ENCODE measurements at regions not wholly inside any gene's neighbourhood (a gene's known extent, or its start where the extent isn't known, plus 50 kb on each side); places are given as distances from the start of the nearest gene placed in this dataset.

- no peaks in the 10 kb centered on the region for H3K4me1 Mint-ChIP-seq
- no peaks in the 10 kb centered on the region for H3K27me3 Mint-ChIP-seq (ENCODE audit: low read depth)
- H3K4me3 Mint-ChIP-seq = no peak overlapping the region
- H3K27ac Mint-ChIP-seq = no peak overlapping the region
- H3K9me3 Mint-ChIP-seq = peaks cover 7% of the 10 kb centered on the region
- TF ChIP-seq, protein P1, sequence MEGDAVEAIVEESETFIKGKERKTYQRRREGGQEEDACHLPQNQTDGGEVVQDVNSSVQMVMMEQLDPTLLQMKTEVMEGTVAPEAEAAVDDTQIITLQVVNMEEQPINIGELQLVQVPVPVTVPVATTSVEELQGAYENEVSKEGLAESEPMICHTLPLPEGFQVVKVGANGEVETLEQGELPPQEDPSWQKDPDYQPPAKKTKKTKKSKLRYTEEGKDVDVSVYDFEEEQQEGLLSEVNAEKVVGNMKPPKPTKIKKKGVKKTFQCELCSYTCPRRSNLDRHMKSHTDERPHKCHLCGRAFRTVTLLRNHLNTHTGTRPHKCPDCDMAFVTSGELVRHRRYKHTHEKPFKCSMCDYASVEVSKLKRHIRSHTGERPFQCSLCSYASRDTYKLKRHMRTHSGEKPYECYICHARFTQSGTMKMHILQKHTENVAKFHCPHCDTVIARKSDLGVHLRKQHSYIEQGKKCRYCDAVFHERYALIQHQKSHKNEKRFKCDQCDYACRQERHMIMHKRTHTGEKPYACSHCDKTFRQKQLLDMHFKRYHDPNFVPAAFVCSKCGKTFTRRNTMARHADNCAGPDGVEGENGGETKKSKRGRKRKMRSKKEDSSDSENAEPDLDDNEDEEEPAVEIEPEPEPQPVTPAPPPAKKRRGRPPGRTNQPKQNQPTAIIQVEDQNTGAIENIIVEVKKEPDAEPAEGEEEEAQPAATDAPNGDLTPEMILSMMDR (IDR thresholded peaks at IDR 0.05; ENCODE audit: unreplicated experiment in 3 of 3) = no peak
- H3K36me3 Mint-ChIP-seq (ENCODE audit: low read depth) = no peaks in the 10 kb centered on the region
Measured at GRCh38 chr3:6577584-6577983, 283.3 kb upstream of the GRM7 start.

- H3K4me1 Mint-ChIP-seq = no peaks in the 10 kb centered on the region
- H3K27ac Mint-ChIP-seq = no peak overlapping the region
- no peaks in the 10 kb centered on the region for H3K36me3 Mint-ChIP-seq (ENCODE audit: low read depth)
- H3K4me3 Mint-ChIP-seq = no peak overlapping the region
- H3K9me3 Mint-ChIP-seq = peaks cover 7% of the 10 kb centered on the region
- TF ChIP-seq, protein P1 (IDR thresholded peaks at IDR 0.05; ENCODE audit: unreplicated experiment in 3 of 3) = no peak
- no peaks in the 10 kb centered on the region for H3K27me3 Mint-ChIP-seq (ENCODE audit: low read depth)
Measured at GRCh38 chr3:6578526-6578925, 282.4 kb upstream of the GRM7 start.

DNA sequence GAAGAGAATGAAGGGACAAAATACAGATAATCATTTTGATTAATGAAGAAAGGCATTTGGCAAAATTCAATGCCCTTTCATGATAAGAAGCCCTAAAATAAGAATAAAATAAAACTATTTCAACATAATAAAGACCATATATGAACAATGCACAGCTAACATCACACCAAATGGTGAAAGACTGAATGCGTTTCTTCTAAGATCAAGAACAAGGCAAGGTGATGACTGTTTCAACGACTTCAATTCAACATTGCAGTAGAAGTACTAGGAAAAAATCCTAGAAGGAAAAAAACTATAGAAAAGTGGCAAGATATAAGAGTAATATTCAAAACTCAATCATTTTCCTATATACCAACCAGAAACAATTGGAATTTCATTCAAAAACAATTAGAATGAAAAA lies 280.1 kb upstream of the GRM7 start:
- Mint-ChIP-seq H3K27me3 (ENCODE audit: low read depth) (no peaks in the 10 kb centered on the region), H3K27ac (no peak overlapping the region), H3K36me3 (ENCODE audit: low read depth) (no peaks in the 10 kb centered on the region), H3K9me3 (peaks cover 7% of the 10 kb centered on the region), H3K4me3 (no peak overlapping the region), H3K4me1 (no peaks in the 10 kb centered on the region)
- TF ChIP-seq, protein P1 (IDR thresholded peaks at IDR 0.05; ENCODE audit: unreplicated experiment in 3 of 3) = no peak

- no peaks in the 10 kb centered on the region for H3K36me3 Mint-ChIP-seq (ENCODE audit: low read depth)
- no peaks in the 10 kb centered on the region for H3K27me3 Mint-ChIP-seq (ENCODE audit: low read depth)
- TF ChIP-seq, protein P1 (IDR thresholded peaks at IDR 0.05; ENCODE audit: unreplicated experiment in 3 of 3) = no peak
- H3K4me1 Mint-ChIP-seq = no peaks in the 10 kb centered on the region
- no peak overlapping the region for H3K27ac Mint-ChIP-seq
- peaks cover 4% of the 10 kb centered on the region for H3K9me3 Mint-ChIP-seq
- no peak overlapping the region for H3K4me3 Mint-ChIP-seq
Measured at GRCh38 chr3:6585360-6585759, 275.6 kb upstream of the GRM7 start.

- Mint-ChIP-seq H3K4me1 (no peaks in the 10 kb centered on the region), H3K27ac (no peak overlapping the region), H3K27me3 (ENCODE audit: low read depth) (no peaks in the 10 kb centered on the region), H3K9me3 (peaks cover 5% of the 10 kb centered on the region), H3K36me3 (ENCODE audit: low read depth) (no peaks in the 10 kb centered on the region), H3K4me3 (no peak overlapping the region)
- TF ChIP-seq, protein P1 (IDR thresholded peaks at IDR 0.05; ENCODE audit: unreplicated experiment in 3 of 3) = no peak
Measured at GRCh38 chr3:6600237-6600636, 260.7 kb upstream of the GRM7 start.

DNA sequence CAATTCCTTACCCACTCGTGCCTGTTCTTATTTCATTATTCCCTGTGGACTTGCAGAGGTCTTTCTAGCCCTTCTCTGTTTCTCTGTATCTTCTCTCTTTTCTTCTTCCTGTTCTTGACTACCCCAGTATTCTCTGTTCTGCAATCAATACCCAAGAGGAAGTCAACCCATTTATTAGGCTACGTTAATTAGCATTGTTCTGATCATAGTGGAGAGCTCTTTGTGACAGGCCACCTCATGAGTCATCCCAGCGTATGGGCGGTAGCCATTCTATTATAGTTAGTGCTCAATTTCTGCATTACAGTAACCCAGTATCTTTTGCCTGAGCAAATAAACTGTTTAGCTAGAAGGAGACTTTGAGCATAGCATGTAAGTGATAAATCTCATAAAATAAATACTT lies 259.5 kb upstream of the GRM7 start:
- Mint-ChIP-seq H3K27me3 (ENCODE audit: low read depth) (no peaks in the 10 kb centered on the region), H3K27ac (no peak overlapping the region), H3K36me3 (ENCODE audit: low read depth) (no peaks in the 10 kb centered on the region), H3K4me3 (no peak overlapping the region), H3K9me3 (no peaks in the 10 kb centered on the region), H3K4me1 (no peaks in the 10 kb centered on the region)
- TF ChIP-seq, protein P1 (IDR thresholded peaks at IDR 0.05; ENCODE audit: unreplicated experiment in 3 of 3) = no peak
